ENCODE measurements at regions not wholly inside any gene's neighbourhood (a gene's known extent, or its start where the extent isn't known, plus 50 kb on each side); places are given as distances from the start of the nearest gene placed in this dataset.
"Not testable (repeated sequence)": the region's sequence is repeated elsewhere in the genome, so short reads cannot be mapped to it uniquely, and the experiment has no call there.

GRCh38 chr7:125450749-125451148 lies 521.1 kb upstream of the POT1 start:
- no peak for DNase-seq

- no peak for DNase-seq
Measured at GRCh38 chr7:125445836-125446235, 516.2 kb upstream of the POT1 start.

- DNase-seq: no peak
Measured at GRCh38 chr7:125444864-125445263, 515.2 kb upstream of the POT1 start.

DNA sequence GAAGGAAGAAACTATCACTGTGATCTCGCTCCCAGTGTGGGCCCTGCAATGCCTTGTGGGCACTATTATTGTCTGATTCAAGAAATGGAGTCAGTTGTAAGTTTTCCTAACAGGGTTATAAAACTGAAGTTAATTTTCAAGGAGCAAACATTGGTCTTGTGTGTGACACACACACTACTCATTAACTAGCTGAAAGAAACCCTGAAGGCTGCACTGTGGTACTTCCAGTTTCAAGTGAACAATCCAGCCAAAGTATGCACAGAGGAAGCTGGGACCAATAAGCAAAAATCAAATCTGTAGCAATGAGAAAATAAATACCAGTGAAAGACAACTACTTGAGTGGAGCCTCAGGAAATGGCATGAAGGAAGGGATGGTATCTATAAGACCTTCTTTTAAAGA lies 506.6 kb upstream of the POT1 start:
- no peak for DNase-seq

GRCh38 chr7:125431349-125431748 lies 501.7 kb upstream of the POT1 start:
- no peak for DNase-seq

DNA sequence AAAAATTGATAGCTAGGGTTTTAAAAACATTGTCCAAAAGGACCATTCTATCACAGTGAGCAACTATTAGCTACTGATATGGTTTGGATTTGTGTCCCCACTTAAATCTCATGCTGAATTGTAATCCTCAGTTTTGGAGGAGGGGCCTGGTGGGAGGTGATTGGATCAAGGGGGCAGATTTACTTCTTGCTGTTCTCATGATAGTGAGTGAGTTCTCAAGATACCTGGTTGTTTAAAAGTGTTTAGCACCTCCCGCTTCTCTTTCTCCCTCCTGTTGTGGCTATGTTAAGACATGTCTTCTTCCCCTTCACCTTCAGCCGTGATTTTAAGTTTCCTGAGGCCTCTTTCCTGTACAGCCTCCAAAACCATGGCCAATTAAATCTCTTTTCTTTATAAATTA lies 500.4 kb upstream of the POT1 start:
- DNase-seq: no peak

DNA sequence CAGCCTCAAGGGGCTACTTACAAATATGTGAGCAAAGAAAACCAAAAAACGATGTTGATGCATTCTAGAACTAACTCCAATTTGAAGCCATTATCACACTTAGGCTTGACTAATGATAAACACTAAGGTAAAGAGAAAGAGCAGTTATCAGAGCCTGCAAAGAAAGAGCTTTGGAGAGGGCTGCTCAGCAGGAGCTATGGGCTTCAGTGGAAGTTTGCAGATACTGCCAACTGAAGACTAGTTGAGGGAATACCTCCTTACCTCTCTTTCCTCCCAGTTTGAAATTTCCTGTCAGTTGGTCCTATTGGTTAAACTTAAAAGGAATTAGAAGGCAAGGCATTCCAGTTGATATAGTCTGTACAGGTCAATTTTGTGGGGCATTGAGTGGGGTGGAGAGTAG lies 498.1 kb upstream of the POT1 start:
- DNase-seq: peak in 1 of 3 experiments; percentile 32

GRCh38 chr7:125425506-125425905 lies 495.9 kb upstream of the POT1 start:
- no peak for DNase-seq

DNA sequence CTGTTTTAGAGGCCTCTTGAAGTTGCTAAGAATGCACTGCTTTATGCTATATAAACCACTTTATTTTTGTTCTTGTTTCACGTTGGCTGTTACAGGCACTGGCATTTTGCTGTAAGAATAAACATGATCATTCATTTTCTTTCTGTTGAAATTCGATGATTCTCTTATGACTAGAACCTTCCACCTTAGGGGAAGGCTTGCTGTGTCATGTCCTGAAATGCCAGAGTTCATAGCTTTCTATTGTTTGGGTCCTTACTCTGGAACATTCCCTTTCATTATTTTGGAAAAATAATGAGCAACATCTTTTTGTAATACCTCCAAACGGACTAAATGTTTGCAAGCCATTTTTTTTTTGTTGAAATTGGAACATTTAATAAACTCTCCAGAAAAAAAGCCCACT lies 495.1 kb upstream of the POT1 start:
- DNase-seq: no peak

GRCh38 chr7:125423458-125424155 lies 494.0 kb upstream of the POT1 start:
- DNase-seq: peak in 1 of 3 experiments; percentile 17

DNA sequence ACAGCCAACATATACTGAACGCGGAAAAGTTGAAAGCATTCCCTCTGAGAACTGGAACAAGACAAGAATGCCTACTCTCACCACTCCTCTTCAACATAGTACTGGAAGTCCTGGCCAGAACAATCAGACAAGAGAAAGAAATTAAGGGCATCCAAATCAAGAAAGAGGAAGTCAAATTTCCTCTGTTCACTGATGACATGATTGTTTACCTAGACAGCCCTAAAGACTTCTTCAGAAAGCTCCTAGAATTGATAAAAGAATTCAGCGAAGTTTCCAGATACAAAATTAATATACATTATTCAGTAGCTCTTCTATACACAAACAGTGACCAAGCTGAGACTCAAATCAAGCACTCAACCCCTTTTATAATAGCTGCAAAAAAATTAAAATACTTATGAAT lies 491.8 kb upstream of the POT1 start:
- DNase-seq: not testable (repeated sequence)

DNA sequence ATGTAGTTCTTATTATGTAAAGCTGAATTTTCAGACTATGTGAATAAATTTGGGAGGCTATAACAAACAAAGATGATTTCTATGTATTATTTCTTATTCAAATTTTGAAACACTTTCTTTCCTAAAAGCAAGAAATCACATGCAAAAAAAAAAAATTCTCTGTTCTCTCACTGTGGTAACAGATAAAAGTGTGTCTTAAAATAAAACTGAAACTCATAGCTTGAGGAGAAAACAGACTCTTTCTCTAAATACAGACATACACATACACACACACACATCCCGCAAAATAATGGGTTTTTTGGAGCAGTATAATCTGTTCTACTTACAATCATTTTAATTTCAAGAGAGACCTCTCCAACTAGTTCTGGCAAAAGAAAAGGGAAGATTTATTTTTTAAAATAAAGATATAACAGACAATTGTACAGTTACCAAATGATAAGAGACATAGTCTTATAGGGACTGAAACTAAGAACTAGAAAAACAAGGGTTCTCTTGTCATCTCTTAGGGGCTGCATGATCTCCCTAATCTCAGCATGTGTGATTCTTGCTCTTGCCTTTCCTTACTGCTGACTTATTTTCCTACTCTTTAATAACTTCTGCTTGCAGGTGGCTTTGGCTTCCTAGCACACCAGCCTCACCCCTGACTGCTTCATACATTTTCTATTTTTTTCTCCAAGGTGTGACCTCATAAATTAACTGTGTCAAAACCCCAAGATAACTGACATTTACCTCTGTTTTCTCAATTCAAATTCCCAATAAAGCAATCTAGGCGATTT lies 483.5 kb upstream of the POT1 start:
- no peak for DNase-seq

DNA sequence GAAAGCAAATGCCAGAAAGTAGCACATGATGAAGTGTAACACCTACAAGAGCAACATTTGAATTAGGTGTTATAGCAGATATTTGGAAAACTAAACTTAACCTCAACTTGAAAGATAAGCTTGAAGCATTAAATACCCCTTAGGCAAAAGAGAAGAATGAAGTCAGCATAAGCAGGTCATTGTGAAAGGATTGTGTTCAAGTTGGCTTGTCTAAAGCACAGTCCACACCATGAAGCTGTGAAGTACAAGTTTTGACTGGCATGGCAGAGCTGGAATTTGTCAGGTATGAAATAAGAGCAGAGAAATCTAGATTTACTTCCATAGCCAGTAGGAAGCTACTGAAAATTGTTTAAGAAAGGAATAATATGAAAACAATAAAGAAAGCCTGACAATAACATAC lies 480.3 kb upstream of the POT1 start:
- no peak for DNase-seq

DNA sequence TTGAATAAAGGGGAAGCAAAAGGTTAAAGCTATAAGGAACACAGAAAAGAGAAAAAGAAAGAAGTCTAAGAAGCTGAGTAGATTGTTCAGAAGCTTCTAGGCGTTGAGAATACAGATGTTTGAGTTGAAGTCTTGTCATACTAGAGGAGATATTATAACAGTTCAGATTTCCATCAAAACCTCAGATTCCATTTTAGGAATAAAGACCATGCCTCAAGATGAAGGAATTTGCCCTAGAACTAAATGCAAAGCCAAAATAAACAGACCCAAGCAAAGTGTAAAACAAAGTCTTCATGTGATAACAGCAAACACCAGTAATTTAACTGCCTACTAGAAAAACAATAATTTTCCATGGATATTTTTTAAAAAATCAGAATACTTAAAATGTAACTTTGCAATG lies 476.5 kb upstream of the POT1 start:
- DNase-seq: no peak

DNA sequence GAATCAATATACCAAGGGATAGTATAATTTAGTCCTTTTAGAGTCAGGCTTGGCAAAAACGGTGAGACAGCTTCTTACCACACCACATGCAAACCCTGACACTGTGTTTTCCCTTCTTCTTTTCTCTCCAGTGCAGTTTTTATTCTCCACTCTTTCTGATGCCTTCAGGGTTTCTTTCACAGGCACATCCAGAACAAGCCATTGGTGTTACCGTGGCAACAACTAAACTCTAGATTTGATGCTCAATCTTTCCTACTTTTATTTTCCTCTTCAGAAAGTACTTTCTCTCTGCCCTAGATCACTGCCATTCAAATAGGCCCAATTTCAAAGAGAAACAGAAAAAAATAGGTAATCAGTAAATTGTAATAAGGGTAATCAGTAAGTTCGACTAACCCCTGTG lies 469.8 kb upstream of the POT1 start:
- DNase-seq: no peak

DNA sequence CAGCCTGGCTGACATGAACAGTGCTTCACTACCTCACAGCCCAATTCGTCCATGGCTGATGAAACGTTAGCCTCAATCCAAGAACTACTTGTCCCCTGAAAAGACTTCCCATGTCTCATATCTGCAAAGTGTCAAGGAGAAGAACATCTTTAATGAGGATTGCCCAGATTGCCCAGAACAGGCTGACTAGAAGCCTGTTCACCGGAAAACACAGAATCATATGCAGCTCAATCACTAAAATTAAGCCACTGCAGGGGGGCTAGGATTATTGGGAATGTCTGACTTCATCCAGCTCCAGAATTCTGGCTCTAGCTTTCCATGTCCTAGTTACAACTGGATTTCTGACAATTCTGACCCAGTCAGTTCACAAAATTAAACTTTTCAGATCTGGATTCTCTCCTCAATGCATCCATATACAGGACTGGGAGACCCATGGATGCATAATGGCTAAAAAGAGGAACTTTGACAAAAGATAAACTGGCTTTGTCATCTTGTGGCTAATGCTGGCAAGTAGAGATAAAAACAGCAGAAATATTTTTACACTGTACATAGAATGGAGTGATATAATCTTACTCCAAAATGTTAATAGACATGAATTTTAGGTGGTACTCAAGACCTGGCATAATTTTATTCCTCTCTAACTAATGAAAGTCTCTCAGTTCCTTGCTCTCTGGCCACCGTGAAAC lies 467.0 kb upstream of the POT1 start:
- DNase-seq: no peak

DNA sequence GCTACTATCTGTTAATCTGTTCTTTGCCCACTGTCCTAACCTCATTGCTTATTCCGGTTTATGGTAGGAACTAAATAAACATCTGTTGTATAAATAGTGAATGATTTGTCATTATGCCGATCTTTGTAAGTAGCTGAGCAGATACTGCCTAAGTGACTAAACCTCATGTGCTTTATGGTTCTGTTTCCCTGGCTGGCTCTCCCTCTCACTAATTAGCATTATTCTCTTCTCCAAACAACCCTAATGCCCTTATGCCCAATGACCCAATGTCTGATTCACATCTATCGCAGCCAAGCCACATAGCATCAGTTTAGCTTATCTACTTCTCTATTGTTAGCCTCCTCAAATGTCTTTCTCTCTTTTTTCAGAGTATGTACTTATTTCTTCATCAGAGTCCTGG lies 462.3 kb upstream of the POT1 start:
- no peak for DNase-seq

DNA sequence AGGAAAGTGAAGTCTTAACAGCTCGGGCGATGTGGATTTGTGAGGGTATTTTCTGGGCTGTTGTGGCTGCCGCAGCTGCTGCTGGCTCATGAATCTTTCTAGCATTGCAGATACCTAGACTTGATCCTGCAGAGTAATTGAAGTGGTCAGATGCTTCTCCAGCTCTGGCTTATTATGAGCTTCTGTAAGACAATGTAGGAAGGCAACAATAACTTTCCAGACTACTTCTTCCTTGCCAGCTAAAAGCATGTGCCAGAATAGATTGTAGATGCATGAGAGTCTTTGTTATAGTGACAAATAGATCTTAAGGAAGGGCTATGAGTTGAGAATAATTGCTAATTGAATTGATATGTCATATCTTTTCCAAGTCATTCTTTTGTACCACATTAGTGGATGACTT lies 461.4 kb upstream of the POT1 start:
- no peak for DNase-seq

GRCh38 chr7:125386211-125386610 lies 456.6 kb upstream of the POT1 start:
- DNase-seq: no peak

GRCh38 chr7:125383324-125383723 lies 453.7 kb upstream of the POT1 start:
- no peak for DNase-seq

- DNase-seq: no peak
Measured at GRCh38 chr7:125382401-125382800, 452.8 kb upstream of the POT1 start.

DNA sequence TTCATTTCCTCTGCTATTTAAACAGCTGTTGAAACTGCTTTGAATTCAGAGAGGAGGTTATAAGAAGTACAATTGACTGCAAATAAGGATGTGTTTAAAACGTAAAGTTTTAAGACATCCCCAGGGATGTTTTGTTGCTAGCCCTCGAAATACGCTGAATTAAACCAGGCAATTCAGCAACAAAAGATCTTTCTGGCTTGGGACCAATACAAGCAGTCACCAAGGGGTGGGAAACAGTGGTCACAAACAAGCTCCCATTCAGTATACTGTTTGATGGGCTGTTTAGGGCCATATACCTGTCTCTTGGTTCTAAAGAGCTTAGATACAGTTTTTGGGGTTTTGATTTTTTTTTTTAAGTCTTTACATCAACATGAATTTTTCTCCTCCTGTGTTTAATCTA lies 446.3 kb upstream of the POT1 start:
- peak in 1 of 3 experiments; percentile 22 for DNase-seq

DNA sequence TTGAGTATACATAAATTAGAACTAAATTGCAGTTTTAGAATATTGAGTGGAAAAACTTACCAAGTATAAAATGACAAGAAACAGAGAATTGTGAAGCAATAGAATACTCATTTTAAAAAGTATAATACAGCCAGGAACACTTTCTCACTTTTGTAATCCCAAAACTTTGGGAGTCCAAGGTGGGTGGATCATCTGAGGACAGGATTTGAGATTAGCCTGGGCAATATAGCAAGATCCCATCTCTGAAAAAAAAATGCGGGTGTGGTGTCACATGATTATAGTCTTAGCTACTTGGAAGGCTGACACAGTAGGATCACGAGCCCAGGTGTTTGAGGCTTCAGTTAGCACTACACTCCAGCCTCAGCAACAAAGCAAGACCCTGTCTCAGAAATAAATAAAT lies 440.9 kb upstream of the POT1 start:
- no peak for DNase-seq

DNA sequence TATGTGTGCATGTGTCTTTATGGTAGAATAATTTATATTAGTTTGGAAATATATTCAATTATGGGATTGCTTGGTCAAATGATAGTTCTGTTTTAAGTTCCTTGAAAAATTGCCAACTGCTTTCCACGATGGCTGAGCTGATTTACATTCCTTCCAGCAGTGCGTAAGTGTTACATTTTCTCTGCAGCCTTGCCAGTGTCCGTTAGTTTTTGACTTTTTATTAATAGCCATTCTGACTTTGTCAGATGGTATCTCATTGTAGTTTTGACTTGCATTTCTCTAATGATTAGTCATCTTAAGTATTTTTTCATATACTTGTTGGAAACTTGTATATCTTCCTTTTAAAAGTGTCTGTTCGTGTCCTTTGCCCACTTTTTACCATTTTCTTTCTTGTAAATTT lies 434.2 kb upstream of the POT1 start:
- DNase-seq: no peak
